ENCODE measurements at regions not wholly inside any gene's neighbourhood (a gene's known extent, or its start where the extent isn't known, plus 50 kb on each side); places are given as distances from the start of the nearest gene placed in this dataset.

GRCh38 chr11:130749216-130749615 lies 167.1 kb downstream of the SNX19 start:
- TF ChIP-seq CTCF (IDR thresholded peaks at IDR 0.05) (no peak), POLR2A (IDR thresholded peaks at IDR 0.05) (no peak)
